ENCODE measurements at regions not wholly inside any gene's neighbourhood (a gene's known extent, or its start where the extent isn't known, plus 50 kb on each side); places are given as distances from the start of the nearest gene placed in this dataset.
"Not testable (repeated sequence)": the region's sequence is repeated elsewhere in the genome, so short reads cannot be mapped to it uniquely, and the experiment has no call there.

DNA sequence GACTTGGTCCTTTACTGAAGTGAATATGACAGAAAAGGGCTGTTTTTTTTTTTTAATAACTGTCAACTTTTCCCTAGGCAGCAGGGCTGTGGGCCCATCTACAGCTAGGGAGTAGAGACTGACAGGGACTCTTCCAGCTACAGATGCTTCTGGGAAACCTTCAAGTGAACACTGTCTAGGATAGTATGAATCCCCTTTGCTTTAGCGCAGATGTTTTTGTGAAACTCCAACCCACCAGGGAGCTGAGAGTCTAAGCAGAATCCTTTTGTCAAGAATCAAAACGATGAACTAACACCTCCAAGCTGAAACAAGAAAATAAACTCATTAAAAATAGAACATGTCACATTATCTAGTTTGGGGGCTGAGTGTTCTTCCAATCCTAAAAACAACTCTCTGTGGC, 219.7 kb upstream of the FGF13 start:
- no peak for DNase-seq (ENCODE audit: low spot score)

DNA sequence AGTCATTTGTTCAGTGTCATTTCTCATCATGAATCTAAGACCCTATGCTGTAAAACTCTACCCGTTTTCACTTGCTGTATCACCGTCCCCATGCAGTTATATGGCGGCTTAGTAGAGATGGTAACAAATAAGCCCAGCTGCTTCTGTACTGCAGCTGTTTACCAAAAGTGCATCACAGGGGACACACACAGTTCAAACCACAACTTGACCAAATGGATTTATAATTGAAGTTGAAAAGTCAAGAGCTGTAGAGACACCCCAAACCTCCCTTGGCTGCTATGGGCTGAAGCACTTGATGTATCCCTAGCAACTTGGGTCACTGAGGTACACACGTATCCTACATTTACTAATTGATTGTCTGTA, 219.0 kb upstream of the FGF13 start:
- DNase-seq (ENCODE audit: low spot score) = no peak

DNA sequence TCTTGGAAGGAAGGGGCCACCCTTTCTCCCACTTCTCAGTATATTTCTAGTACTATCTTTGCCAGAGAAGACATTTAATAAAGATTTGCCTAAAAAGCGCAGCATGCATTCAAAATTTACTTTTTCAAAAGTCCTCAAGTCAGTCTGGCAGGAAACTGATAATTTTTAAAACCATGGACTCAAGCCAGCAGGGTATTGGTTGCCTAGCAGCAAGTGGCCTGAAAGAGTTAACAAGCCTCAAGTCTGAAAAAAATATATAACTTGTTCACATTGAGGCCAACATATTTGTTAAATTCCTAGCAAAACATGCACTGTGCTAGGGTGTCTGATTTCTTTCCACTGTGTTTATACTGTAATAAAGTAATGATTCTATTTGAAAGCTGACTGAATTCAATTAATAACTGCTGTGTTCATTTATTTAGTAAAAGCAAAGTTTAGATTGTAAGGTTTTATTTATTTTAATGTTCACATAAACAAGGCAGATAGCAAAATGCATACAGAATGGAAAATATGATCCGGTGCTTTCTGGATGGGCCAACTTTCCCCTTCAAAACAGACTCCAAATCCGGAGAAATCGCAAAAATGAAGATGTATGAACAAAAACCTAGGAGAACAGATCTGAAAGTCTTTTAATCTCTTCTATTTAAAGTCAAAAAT, 218.5 kb upstream of the FGF13 start:
- DNase-seq (ENCODE audit: low spot score) = no peak

DNA sequence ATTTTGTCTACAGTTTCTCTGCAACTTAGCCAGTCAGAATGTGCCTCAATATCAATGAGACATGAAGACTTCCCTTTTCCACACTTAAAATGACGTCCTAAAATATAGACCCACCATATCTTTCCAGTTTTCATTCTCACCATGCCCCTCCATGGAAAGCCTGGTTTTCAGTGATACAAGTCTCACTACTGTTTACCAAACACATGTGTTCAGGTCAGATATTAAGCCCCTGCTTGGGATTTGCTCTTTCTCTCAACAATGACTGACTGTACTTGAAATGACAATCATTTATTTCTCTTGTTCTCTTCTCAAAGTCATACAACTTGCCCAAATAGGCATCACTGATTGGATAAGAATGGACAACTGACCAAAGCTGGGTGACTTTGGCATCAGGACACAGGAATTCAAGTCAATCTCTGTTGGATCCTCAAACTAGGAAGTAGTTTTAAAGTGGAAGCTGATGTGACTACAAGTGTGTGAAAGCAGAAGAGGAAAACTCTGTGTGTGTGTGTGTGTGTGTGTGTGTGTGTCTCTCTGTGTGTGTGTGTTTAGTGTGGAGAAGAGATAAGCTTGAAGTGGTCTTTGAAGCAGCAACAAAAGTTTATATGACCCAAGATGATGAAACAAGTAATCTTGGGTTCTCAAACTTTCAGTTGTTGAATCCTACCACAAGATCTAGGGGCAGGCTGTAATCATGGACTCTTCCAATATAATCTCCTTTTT, 217.4 kb upstream of the FGF13 start:
- DNase-seq (ENCODE audit: low spot score) = no peak

DNA sequence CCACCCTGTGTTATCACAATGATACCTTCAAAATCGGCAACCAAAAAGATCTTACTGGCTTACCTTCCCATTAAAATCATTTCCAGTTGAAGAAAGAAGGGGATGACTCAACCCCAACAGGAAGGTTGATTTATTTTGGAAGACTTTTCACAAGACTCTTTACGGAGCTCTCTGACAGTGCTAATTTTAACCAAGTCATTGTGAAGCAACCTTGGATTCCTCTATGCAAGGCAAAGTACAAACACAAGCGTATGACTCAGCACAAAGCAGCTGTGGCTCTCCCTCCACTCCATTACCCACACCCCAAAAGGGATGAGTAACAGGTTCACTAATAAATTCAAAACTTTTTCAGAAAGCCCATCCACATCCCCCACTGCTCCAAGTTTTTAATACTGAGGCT, 213.8 kb upstream of the FGF13 start:
- DNase-seq (ENCODE audit: low spot score) = no peak

DNA sequence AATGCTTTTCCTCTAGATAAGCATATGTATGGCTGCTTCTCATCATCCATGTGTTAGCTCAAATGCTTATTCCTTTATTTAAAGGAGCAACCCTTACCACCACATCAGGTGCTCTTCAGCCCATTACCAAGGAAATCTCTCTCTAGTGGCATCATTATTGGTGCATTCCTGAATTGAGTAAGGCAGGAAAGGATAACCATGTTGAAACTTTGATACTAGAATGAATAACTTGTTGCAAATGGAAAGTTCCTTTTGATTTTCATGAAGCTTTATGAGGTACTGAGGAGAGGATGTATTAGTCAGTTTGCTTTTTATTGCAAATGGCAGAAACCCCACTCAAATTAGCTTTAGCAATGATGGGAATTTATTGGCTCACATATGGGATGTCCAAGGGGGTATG, 212.3 kb upstream of the FGF13 start:
- no peak for DNase-seq (ENCODE audit: low spot score)

DNA sequence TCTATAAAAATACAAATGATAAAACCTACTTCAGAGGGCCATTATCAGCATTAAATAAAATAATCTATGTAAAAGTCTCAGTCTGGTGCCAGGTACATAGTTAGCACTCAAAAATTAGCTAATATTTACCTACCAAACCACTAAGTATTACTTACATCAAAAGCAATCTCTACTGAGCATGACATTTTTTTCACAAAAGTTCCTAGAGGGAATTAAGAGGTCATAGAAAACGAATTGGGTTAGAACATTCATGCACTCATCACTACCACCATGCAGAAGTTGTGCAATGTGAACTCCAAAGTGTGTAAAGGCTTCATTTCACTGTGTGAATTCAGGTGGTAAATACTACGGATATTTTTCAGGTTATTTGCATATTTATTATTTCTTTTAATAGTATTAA, 209.5 kb upstream of the FGF13 start:
- no peak for DNase-seq (ENCODE audit: low spot score)

DNA sequence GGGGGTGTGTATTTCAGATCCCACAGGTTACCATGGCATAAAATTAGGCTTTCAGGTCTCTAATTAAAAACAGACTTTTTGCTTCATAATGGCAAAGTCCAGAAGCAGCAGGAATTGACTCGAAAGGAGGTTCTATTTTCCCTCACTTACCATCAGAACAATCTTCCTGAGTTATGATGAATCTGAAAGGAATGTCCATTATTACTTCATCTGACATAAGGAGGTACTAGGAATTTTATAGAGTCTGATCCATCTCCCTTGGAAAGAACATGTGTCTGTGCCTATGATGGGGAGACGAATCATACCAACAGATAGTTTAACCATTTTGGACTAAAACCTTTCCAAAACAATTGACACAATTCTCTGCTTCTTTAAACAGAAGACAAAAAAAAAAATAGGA, 206.3 kb upstream of the FGF13 start:
- DNase-seq (ENCODE audit: low spot score) = no peak

DNA sequence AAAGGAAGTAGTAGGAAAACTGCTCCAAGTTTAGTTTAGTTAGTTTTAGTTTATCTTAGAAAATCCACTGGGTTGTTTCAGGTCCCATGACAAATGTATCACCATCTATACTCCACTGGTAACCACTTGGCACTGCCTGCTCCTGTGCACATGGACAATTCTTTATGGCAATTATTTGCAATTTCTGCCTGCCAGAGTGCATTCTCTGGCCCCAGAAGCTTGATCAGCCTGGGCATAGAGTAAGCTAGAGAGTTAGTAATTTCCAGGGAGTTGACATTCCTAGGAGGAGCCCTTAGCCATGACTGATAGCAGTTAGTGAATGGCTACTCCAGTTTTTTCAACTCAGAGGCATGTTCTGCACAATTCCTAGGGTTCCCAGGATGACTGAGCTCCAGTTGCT, 203.2 kb upstream of the FGF13 start:
- DNase-seq (ENCODE audit: low spot score) = no peak

DNA sequence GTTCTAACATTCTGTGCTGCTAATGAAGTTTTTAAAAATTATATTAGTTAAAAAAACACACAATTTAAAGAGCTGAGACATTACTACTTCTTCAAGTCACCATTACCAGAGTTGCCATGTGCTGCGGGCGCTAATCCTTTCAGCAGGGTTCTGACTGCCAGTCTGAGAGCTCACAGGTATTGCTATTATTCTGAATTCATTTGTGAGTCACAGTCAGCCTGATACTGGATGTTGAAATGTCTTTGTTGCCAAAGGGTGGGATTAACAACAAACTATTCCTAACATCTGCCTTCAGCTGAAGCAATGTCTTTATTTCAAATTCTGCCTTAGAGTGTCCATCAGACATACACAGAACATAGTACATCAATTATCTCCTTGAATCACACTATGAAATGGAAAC, 197.1 kb upstream of the FGF13 start:
- no peak for DNase-seq (ENCODE audit: low spot score)

DNA sequence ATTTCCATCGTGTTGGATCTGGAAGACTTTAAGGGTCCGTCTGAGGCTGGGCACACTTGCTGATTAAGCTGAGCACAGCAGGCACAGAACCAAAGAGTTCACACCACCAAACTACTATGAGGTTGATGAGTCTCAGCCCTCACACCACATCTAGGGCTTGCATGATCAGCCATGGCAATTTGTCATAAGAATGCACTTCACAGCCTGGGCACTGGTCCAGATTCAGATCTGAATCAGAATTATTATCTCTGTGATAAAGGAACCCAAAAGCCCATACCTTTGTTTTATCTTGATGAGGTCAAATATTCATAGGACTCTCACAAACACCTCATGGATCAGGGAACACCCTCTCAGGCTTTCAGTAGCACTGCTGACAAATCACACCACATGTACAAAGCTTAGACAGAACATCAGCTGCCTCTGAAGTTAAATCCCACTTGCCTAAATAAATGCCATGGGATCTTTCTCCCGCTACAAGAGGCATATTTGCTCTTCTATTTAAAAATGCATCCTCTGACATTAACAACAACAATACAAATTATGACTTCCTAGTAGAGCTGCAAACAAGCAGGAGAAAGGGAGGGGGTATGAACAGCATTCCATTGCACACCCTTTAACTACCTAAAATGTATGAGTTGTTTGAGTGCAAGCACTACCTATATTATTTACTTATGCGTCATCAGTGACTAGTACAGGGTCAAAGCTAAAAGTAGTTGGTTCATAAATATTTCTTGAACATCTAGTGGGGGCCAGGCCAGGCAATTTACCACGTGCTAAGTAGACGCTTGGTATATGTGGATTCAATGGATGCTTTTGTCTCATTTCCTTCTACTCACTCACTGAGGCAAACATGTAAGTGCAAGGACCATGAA, 186.3 kb upstream of the FGF13 start:
- DNase-seq (ENCODE audit: low spot score) = no peak

DNA sequence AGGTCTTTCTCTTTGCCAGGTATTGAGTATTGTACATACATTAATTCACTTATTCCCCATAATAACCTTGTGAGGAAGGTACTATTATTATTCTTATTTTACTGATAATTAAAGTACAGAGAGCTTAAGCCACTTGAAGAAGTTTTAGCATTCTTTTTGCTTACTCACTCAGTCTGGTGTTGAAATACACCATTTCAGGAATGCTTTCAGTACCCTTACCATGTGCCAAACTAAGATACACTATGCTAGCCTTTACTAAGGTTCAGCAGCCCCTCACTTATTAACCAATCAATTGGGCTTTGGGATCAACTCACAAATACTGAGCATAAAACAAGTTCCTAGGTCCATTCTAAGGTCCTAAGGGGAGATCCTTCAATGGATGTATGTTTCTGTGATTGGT, 179.0 kb upstream of the FGF13 start:
- DNase-seq (ENCODE audit: low spot score) = no peak

DNA sequence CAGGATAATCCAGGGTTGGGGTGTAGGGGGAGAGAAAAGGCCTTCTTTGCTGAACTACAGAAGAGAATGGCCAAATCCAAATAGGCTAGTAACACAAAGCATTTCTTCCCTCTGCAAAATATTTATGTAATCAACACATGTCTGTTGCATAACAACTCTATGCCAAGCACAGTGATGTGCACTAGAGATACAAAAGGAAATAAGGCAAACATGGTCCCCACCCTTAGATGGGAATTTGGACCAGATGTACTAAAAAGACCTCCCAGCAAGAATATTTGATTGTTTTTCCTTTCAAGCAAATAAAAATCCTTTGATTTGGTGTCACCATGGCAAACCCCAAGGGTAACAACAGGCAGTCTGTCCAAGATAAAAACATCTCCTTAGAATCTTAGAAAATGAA, 177.6 kb upstream of the FGF13 start:
- DNase-seq (ENCODE audit: low spot score) = no peak

DNA sequence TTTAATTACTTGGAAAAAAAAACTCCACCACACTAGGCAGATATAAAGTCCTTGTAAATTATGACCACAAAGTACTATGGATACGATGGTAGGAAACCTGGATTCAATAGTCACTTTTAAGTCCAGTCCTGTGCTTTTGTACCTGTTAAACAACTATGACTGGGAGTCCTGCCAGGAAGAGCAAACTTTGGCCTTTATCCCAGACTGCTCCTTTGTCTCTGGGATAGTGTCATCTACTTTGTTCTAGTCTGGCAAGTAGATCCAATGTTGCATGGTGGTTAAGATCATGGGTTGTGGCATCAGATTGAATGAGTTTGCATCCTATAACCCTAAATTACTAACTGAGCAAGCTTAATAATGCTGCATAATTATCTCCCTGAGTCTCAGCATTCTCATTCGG, 175.3 kb upstream of the FGF13 start:
- no peak for DNase-seq (ENCODE audit: low spot score)

DNA sequence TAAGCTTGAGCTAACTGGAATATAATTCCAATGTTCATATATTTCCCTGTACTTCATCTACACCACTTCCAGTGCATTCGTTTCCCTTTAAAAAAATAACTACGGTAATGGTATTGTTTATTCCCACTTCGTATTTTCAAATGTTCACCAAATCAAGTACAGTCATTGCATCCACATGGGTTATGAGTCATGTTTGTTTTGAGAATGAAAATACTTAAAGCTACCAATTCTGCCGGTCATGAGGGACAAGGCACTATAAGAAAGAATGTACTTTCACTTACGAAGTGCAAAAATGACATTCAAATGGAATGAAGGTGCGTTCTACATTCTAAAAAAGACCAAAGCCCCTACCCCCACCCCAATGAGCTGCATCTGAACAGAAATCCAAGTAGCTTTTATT, 174.4 kb upstream of the FGF13 start:
- no peak for DNase-seq (ENCODE audit: low spot score)

DNA sequence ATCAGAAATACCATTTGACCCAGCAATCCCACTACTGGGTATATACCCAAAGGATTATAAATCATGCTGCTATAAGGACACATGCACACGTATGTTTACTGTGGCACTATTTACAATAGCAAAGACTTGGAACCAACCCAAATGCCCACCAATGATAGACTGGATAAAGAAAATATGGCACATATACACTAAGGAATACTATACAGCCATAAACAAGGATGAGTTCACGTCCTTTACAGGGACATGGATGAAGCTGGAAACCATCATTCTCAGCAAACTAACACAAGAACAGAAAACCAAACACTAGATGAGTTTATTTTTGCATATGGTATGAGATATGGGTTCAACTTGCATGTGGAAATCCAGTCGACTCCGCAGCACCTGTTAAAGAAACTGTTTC, 168.8 kb upstream of the FGF13 start:
- DNase-seq (ENCODE audit: low spot score) = not testable (repeated sequence)

DNA sequence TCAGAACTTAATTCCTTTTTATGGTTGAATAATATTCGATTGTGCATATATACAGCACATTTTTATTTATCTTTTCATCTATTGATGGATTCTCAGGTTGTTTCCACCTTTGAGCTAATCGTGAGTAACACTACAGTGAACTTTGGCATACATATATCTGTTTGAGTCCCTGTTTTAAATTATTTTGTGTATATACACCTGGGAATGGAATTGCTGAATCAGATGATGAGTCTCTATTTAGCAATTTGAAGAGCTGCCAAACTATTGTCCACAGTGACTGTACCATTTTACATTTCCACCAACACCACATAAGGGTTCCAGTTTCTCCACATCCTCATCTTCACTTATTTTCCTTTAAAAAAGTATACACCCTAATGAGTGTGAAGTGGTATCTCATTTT, 166.2 kb upstream of the FGF13 start:
- DNase-seq (ENCODE audit: low spot score) = no peak

DNA sequence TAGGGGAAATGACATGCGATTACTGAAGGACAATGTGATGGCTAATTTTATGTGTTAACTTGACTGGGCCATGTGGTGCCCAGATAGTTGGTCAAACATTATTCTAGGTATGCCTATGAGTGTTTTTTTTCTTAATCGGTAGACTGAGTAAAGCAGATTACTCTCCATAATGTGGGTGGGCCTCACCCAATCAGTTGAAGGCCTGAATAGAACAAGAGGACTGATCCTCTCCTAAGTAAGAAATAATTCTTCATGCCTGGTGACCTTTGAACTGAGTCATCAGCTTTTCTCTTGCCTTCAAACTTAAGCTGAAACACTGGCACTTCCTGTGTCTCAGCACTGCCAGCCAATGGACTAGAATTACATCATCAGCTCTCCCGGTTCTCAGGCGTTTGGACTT, 164.0 kb upstream of the FGF13 start:
- DNase-seq (ENCODE audit: low spot score) = no peak

DNA sequence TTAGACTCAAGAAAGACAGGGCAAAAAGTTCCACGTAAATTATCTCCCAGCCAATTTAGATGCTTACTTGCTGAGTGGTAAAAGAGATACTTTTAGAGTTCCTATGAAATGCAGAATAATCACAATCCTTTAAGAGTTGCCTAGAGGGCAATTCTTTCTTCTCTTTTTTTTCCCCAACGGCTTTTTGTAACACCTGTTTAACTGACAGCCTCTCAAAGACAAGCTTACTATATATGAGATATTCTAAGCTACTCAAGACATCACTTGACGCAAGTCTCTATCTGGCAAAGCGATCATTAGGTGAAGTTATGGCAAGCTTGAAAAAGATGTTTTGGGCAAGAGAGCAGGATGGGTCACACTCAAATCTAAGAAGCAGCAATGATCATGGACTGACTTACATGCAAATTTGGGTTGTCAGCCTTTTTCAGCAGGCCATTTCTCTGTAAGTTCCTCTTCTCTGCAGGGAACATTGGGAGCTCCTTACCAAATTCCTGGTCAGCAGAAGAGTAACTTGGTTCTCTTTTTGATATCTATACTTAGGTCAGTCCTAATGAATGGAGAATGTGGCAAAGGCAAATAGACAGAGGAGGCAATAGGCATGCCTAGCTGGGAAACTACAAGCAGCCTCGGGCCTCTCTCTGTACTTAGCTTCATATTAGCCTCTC, 162.9 kb upstream of the FGF13 start:
- no peak for DNase-seq (ENCODE audit: low spot score)

DNA sequence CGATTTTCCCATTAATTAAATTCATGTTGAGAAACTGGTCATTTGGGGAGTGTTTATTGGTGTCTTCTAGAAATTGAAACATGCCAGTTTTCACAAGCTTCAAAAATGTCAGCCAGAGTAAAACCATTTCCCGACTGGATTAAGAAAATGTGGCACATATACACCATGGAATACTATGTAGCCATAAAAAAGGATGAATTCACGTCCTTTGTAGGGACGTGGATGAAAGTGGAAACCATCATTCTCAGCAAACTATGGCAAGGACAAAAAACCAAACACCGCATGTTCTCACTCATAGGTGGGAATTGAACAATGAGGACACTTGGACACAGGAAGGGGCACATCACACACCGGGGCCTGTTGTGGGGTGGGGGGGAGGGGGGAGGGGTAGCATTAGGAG, 162.1 kb upstream of the FGF13 start:
- DNase-seq (ENCODE audit: low spot score) = not testable (repeated sequence)

DNA sequence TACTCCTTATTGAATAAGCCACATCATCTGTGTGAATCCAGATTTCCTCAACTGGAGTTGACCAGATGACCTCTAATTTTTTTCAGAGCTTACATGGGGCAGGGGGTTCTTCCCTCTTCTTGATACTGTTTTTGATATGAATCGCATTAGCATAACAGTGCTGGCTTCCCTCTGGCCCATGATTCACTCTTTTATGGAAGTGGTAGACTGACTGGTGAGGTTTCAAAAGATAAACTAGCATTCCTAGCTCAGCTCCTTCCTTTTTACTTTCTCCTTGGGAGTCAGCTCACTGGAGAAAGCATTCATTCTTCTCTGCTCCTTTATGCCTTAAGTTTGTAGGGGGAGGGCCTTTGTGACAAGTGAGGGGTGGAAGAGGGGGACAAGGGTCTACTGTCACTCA, 161.0 kb upstream of the FGF13 start:
- DNase-seq (ENCODE audit: low spot score) = no peak

DNA sequence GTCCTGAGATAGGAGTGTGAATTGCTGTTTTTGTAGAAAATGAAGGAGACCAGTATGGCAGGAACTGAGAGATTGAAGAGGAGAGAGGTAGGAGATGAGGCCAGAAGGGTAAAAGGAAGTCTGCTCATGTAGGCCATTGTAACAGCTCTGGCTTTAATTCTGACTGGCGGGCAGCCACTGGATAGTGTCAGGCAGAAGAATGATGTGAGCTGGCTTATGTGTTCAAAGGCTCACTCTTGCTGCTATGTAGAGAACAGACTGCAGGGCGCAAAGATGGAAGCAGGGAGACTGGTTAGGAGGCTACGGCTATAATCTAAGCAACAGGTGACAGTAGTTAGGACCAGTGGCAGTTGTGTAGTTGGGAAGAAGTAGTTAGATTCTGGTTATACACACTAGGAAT, 160.2 kb upstream of the FGF13 start:
- DNase-seq (ENCODE audit: low spot score) = no peak

DNA sequence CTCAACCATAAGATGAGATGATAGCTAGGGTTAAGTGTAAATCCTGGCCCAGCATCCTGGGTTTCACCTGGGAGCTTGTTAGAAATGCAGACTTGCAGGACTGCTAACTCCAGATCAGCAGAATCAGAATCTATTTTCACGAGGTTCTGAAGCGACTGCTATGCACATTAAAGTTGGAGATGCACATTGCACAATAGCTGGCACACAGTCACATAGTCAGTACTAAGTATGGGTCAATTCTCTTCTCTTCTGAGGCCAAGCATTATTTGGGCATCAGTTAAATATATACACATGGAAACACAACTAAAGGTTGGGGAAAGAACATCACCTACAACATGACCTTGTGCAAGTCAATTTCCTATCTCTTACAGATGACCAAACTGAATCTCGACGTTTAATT, 155.1 kb upstream of the FGF13 start:
- no peak for DNase-seq (ENCODE audit: low spot score)

All from hepatic stellate cell (primary cell).